ENCODE measurements at regions not wholly inside any gene's neighbourhood (a gene's known extent, or its start where the extent isn't known, plus 50 kb on each side); places are given as distances from the start of the nearest gene placed in this dataset.

DNA sequence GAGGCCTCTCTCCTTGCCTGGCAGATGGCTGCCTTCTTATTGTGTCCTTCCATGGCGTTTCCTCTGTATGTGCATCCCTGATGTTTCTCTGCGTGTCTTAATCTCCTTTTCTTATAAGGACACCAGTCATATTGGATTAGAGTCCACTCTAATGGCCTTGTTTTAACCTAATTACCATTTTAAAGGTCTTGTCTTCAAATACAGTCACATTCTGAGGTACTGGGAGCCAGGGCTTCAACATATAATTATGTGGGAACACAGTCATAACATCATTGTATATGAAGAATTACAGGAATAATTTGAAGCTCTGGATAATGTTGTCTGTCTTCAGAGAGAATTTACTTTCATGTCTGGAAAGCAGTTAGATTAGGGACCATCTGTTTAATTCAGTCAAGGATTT, 56.4 kb upstream of the PTGFR start:
- no peaks in the 10 kb centered on the region for H3K36me3 ChIP-seq (ENCODE audit: low read length)
- H3K9me2 ChIP-seq (replicated peaks; ENCODE audit: insufficient read depth, low read length), result no peaks in the 10 kb centered on the region
- no peak overlapping the region for H3K4me2 ChIP-seq (ENCODE audit: low read depth, low read length, poor library complexity, severe bottlenecking)
- H3F3A ChIP-seq (ENCODE audit: insufficient read depth), result no peaks in the 10 kb centered on the region
- H2AFZ ChIP-seq (ENCODE audit: low read depth, low read length, severe bottlenecking), result no peak overlapping the region
- no peaks in the 10 kb centered on the region for H3K79me2 ChIP-seq (ENCODE audit: insufficient read depth, low read length)
- no peaks in the 10 kb centered on the region for H4K20me1 ChIP-seq (ENCODE audit: low read depth, low read length)
- H3K27me3 ChIP-seq (ENCODE audit: low read length), result no peaks in the 10 kb centered on the region
- H3K9me3 ChIP-seq (ENCODE audit: insufficient read depth, low read length), result no peaks in the 10 kb centered on the region
- no peak overlapping the region for H3K4me3 ChIP-seq (ENCODE audit: insufficient read depth, low read length, poor library complexity, severe bottlenecking)
- H3K9ac ChIP-seq (ENCODE audit: low read length), result no peak overlapping the region
- TF ChIP-seq, protein P1, sequence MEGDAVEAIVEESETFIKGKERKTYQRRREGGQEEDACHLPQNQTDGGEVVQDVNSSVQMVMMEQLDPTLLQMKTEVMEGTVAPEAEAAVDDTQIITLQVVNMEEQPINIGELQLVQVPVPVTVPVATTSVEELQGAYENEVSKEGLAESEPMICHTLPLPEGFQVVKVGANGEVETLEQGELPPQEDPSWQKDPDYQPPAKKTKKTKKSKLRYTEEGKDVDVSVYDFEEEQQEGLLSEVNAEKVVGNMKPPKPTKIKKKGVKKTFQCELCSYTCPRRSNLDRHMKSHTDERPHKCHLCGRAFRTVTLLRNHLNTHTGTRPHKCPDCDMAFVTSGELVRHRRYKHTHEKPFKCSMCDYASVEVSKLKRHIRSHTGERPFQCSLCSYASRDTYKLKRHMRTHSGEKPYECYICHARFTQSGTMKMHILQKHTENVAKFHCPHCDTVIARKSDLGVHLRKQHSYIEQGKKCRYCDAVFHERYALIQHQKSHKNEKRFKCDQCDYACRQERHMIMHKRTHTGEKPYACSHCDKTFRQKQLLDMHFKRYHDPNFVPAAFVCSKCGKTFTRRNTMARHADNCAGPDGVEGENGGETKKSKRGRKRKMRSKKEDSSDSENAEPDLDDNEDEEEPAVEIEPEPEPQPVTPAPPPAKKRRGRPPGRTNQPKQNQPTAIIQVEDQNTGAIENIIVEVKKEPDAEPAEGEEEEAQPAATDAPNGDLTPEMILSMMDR (IDR thresholded peaks at IDR 0.05; ENCODE audit: insufficient read depth, low read length, poor library complexity, severe bottlenecking), result no peak
- TF ChIP-seq EZH2phosphoT487 (conservative IDR thresholded peaks at IDR 0.05; ENCODE audit: low read length), result no peak
- H3K27ac ChIP-seq (ENCODE audit: low read depth, low read length), result no peak overlapping the region

DNA sequence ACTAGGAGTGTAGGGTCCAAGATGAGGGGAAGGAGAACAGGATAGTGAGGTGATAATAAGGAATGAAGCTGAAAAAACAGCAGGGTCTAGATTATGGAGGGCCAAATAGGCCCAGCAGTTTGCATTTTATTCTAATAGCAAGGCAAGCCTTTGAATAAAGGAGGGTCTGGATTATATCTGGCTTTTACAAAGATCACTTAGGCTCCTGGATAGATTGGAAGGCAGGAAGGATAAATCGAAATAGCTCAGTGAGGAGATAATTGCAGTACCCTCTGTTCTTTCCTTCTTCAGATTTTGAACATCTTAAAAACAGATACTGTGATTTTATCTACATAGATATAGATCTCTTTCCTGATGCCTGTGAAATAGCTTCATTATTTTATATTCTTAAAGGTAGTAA, 53.8 kb upstream of the PTGFR start:
- H3K79me2 ChIP-seq (ENCODE audit: insufficient read depth, low read length), result no peaks in the 10 kb centered on the region
- no peak overlapping the region for H3K4me3 ChIP-seq (ENCODE audit: insufficient read depth, low read length, poor library complexity, severe bottlenecking)
- no peaks in the 10 kb centered on the region for H3K36me3 ChIP-seq (ENCODE audit: low read length)
- no peaks in the 10 kb centered on the region for H4K20me1 ChIP-seq (ENCODE audit: low read depth, low read length)
- H3K27me3 ChIP-seq (ENCODE audit: low read length), result no peaks in the 10 kb centered on the region
- no peak overlapping the region for H3K9ac ChIP-seq (ENCODE audit: low read length)
- TF ChIP-seq, protein P1 (IDR thresholded peaks at IDR 0.05; ENCODE audit: insufficient read depth, low read length, poor library complexity, severe bottlenecking), result no peak
- TF ChIP-seq EZH2phosphoT487 (conservative IDR thresholded peaks at IDR 0.05; ENCODE audit: low read length), result no peak
- no peak overlapping the region for H3K4me2 ChIP-seq (ENCODE audit: low read depth, low read length, poor library complexity, severe bottlenecking)
- H3K9me2 ChIP-seq (replicated peaks; ENCODE audit: insufficient read depth, low read length), result no peaks in the 10 kb centered on the region
- no peak overlapping the region for H2AFZ ChIP-seq (ENCODE audit: low read depth, low read length, severe bottlenecking)
- no peak overlapping the region for H3K27ac ChIP-seq (ENCODE audit: low read depth, low read length)
- no peaks in the 10 kb centered on the region for H3F3A ChIP-seq (ENCODE audit: insufficient read depth)
- no peaks in the 10 kb centered on the region for H3K9me3 ChIP-seq (ENCODE audit: insufficient read depth, low read length)

DNA sequence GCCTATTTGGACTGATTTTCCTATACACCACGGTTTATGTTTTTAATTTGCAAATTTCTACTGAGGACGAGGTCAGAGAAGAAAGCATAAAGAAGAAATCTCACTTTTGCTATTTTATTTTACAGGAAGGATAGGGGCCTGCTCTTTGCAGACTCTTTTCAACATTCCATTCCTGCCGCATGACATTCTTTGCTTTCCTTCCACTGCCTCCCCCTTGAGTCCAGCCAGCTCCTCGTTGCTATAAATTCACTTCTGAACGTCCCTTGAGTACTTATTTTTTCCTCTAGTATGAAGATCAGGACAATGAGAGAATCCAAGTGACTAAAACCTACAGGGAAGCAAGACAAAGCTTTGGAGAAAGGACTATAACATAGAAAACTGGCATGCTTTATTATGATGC, 53.4 kb upstream of the PTGFR start:
- H2AFZ ChIP-seq (ENCODE audit: low read depth, low read length, severe bottlenecking), result no peak overlapping the region
- no peak overlapping the region for H3K4me3 ChIP-seq (ENCODE audit: insufficient read depth, low read length, poor library complexity, severe bottlenecking)
- H3K36me3 ChIP-seq (ENCODE audit: low read length), result no peaks in the 10 kb centered on the region
- no peaks in the 10 kb centered on the region for H3K9me3 ChIP-seq (ENCODE audit: insufficient read depth, low read length)
- H4K20me1 ChIP-seq (ENCODE audit: low read depth, low read length), result no peaks in the 10 kb centered on the region
- H3K9me2 ChIP-seq (replicated peaks; ENCODE audit: insufficient read depth, low read length), result no peaks in the 10 kb centered on the region
- no peaks in the 10 kb centered on the region for H3K27me3 ChIP-seq (ENCODE audit: low read length)
- H3K4me2 ChIP-seq (ENCODE audit: low read depth, low read length, poor library complexity, severe bottlenecking), result no peak overlapping the region
- no peaks in the 10 kb centered on the region for H3K79me2 ChIP-seq (ENCODE audit: insufficient read depth, low read length)
- H3K27ac ChIP-seq (ENCODE audit: low read depth, low read length), result no peak overlapping the region
- H3K9ac ChIP-seq (ENCODE audit: low read length), result no peak overlapping the region
- H3F3A ChIP-seq (ENCODE audit: insufficient read depth), result no peaks in the 10 kb centered on the region
- TF ChIP-seq EZH2phosphoT487 (conservative IDR thresholded peaks at IDR 0.05; ENCODE audit: low read length), result no peak
- TF ChIP-seq, protein P1 (IDR thresholded peaks at IDR 0.05; ENCODE audit: insufficient read depth, low read length, poor library complexity, severe bottlenecking), result no peak

DNA sequence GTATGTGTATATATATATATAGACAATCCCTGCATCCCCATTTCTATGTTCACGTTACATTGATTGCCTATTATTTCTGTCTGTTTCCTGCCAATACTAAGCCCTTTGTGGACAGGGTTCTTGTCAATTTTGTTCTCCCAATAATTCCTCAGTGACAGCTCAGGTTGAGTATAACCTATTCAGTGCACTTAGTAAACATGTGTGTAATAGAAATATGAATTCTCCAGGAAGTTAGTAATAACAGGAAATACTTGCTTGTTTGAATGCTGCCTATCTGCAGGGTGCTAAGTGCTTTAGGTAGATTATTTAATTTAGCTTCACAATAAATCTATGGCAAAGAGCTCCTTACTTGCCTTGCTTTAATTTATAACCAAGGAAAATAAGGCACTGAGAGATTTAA, 52.8 kb upstream of the PTGFR start:
- no peak for TF ChIP-seq EZH2phosphoT487 (conservative IDR thresholded peaks at IDR 0.05; ENCODE audit: low read length)
- TF ChIP-seq, protein P1 (IDR thresholded peaks at IDR 0.05; ENCODE audit: insufficient read depth, low read length, poor library complexity, severe bottlenecking), result no peak

More for the DNA sequence above, 52.8 kb upstream of the PTGFR start:
- Histone ChIP-seq H4K20me1 (ENCODE audit: low read depth, low read length) (no peaks in the 10 kb centered on the region), H3K79me2 (ENCODE audit: insufficient read depth, low read length) (no peaks in the 10 kb centered on the region), H3F3A (ENCODE audit: insufficient read depth) (no peaks in the 10 kb centered on the region), H3K4me3 (ENCODE audit: insufficient read depth, low read length, poor library complexity, severe bottlenecking) (no peak overlapping the region), H3K27ac (ENCODE audit: low read depth, low read length) (no peak overlapping the region), H3K9me3 (ENCODE audit: insufficient read depth, low read length) (no peaks in the 10 kb centered on the region), H3K36me3 (ENCODE audit: low read length) (no peaks in the 10 kb centered on the region), H3K9me2 (replicated peaks; ENCODE audit: insufficient read depth, low read length) (no peaks in the 10 kb centered on the region), H3K27me3 (ENCODE audit: low read length) (no peaks in the 10 kb centered on the region), H3K4me2 (ENCODE audit: low read depth, low read length, poor library complexity, severe bottlenecking) (no peak overlapping the region), H2AFZ (ENCODE audit: low read depth, low read length, severe bottlenecking) (no peak overlapping the region), H3K9ac (ENCODE audit: low read length) (no peak overlapping the region)
